Neural cell (in vitro differentiated cells): ENCODE measurements at regions not wholly inside any gene's neighbourhood (a gene's known extent, or its start where the extent isn't known, plus 50 kb on each side); places are given as distances from the start of the nearest gene placed in this dataset.

Source experiments
- EP300 ChIP-seq: fragments of 450-650 bp; conservative IDR thresholded peaks from 2 replicates; pipeline ENCODE4 v1.6.1; 2014; ENCODE audit warnings: antibody characterized with exemption, mild to moderate bottlenecking, moderate library complexity; ENCODE audit not compliant: poor library complexity, severe bottlenecking
- EZH2 ChIP-seq: fragments of 200-600, 300-800 bp; shearing (Covaris generic), sonication (generic); IDR thresholded peaks from 2 replicates; pipeline ENCODE4 v1.6.1; 2014; ENCODE audit warnings: antibody characterized with exemption, low read length, borderline replicate concordance, mild to moderate bottlenecking; ENCODE audit not compliant: insufficient read depth, poor library complexity, severe bottlenecking
- MXI1 ChIP-seq: fragments of 450-650 bp; conservative IDR thresholded peaks from 2 replicates; pipeline ENCODE4 v1.6.1; 2014; ENCODE audit warnings: antibody characterized with exemption, mild to moderate bottlenecking; ENCODE audit not compliant: poor library complexity, severe bottlenecking
- POLR2AphosphoS5 ChIP-seq: IDR thresholded peaks from 2 replicates; pipeline ENCODE4 v1.6.1; 2012
- RAD21 ChIP-seq: fragments of 450-650 bp; conservative IDR thresholded peaks from 2 replicates; pipeline ENCODE4 v1.6.1; 2014; ENCODE audit warnings: antibody characterized with exemption, mild to moderate bottlenecking, moderate library complexity
- TF ChIP-seq, protein P1 (sequence below): fragments of 450-650 bp; IDR thresholded peaks from 2 replicates; pipeline ENCODE4 v1.5.1; 2014; ENCODE audit warnings: antibody characterized with exemption, mild to moderate bottlenecking, moderate library complexity; ENCODE audit not compliant: poor library complexity, severe bottlenecking

GRCh38 chr15:69807721-69808120 is 290.0 kb downstream of the TLE3 start:
- TF ChIP-seq, protein P1, sequence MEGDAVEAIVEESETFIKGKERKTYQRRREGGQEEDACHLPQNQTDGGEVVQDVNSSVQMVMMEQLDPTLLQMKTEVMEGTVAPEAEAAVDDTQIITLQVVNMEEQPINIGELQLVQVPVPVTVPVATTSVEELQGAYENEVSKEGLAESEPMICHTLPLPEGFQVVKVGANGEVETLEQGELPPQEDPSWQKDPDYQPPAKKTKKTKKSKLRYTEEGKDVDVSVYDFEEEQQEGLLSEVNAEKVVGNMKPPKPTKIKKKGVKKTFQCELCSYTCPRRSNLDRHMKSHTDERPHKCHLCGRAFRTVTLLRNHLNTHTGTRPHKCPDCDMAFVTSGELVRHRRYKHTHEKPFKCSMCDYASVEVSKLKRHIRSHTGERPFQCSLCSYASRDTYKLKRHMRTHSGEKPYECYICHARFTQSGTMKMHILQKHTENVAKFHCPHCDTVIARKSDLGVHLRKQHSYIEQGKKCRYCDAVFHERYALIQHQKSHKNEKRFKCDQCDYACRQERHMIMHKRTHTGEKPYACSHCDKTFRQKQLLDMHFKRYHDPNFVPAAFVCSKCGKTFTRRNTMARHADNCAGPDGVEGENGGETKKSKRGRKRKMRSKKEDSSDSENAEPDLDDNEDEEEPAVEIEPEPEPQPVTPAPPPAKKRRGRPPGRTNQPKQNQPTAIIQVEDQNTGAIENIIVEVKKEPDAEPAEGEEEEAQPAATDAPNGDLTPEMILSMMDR = no peak
- TF ChIP-seq MXI1 (no peak), EZH2 (no peak), POLR2AphosphoS5 (no peak), EP300 (no peak), RAD21 (no peak)
